HCT116 (cell line): ENCODE measurements at regions not wholly inside any gene's neighbourhood (a gene's known extent, or its start where the extent isn't known, plus 50 kb on each side); places are given as distances from the start of the nearest gene placed in this dataset.

Source experiments
- ATAC-seq: fragments of 200-7000 bp; cut with Tn5 transposase; 2 replicates; pipeline ENCODE4 v1.9.1; 2020; ENCODE audit warnings: mild to moderate bottlenecking, moderate library complexity
- BruUV-seq: library from RNA; stranded (reverse); fragments of 400-500 nt; replicated peaks from 2 replicates; lab custom pipeline; 2021; lab: Mats Ljungman, UMichigan
- CTCF ChIA-PET: fragments of 300-600 bp; sonication (Branson Sonifier 250); formaldehyde crosslinking; loops from one replicate; lab custom pipeline; 2021; ENCODE audit warnings: antibody characterized with exemption; lab: Charles Lee
- POLR2A ChIA-PET: fragments of 300-600, 350-600 bp; sonication (Branson Sonifier 250); formaldehyde crosslinking; loops from one replicate; lab custom pipeline; 2021; ENCODE audit warnings: antibody characterized with exemption; lab: Charles Lee
- RAD21 ChIA-PET, 2 experiments: fragments of 300-600 bp; sonication (Branson Sonifier 250); formaldehyde crosslinking; loops; one replicate each; lab custom pipeline; 2023; ENCODE audit warnings: low total read pairs in 2 of 2; ENCODE audit not compliant: uncharacterized antibody in 2 of 2, unreplicated experiment in 2 of 2, low non-redundant PET in 1 of 2; lab: Charles Lee
- DNase-seq: peaks from one replicate; pipeline ENCODE4 v3.0.0-alpha.2; 2010; ENCODE audit warnings: low read depth, low spot score
- H2AFZ ChIP-seq: fragments of 200-600 bp; shearing (Covaris generic), sonication (generic); 2 replicates; pipeline ENCODE4 v1.6.1; 2017; ENCODE audit warnings: low read depth, mixed run types, mixed read lengths, antibody characterized with exemption, low read length; ENCODE audit not compliant: poor library complexity, severe bottlenecking
- H3K27ac ChIP-seq: 2 replicates; pipeline ENCODE4 v1.5.1; 2012; ENCODE audit warnings: low read depth, low read length
- H3K27me3 ChIP-seq: fragments of 200-600 bp; sonication (generic); 2 replicates; pipeline ENCODE4 v1.6.1; 2016; ENCODE audit warnings: mixed run types, low read length, mixed read lengths; ENCODE audit not compliant: insufficient read depth
- H3K36me3 ChIP-seq, 2 experiments: fragments of 200-500 bp in 1 of 2; fragments of 200-600 bp in 1 of 2; sonication (Bioruptor generic) in 1 of 2; sonication (generic) in 1 of 2; 2 replicates each; pipeline versions ENCODE4 v1.5.1 to v1.6.1; 2014 to 2016; ENCODE audit warnings: low read length in 2 of 2, inconsistent platforms in 1 of 2, mixed read lengths in 1 of 2, mixed run types in 1 of 2; ENCODE audit not compliant: insufficient read depth in 2 of 2, control insufficient read depth in 1 of 2
- H3K4me1 ChIP-seq, 2 experiments: fragments of 200-600 bp in 1 of 2; sonication (generic) in 1 of 2; 2 replicates each; pipeline versions ENCODE4 v1.5.1 to v1.6.1; 2012 to 2017; ENCODE audit warnings: low read length in 2 of 2, inconsistent platforms in 1 of 2, mild to moderate bottlenecking in 1 of 2, mixed read lengths in 1 of 2, mixed run types in 1 of 2, moderate library complexity in 1 of 2; ENCODE audit not compliant: insufficient read depth in 2 of 2, control insufficient read depth in 1 of 2
- H3K4me2 ChIP-seq: fragments of 200-600 bp; sonication (generic); 2 replicates; pipeline ENCODE4 v1.6.1; 2017; ENCODE audit warnings: mixed run types, low read length, mixed read lengths
- H3K4me3 ChIP-seq, 2 experiments: fragments of 200-600 bp in 1 of 2; sonication (generic) in 1 of 2; replicated peaks in 1 of 2; 2 replicates each; pipeline ENCODE4 v1.5.1; 2011 to 2016; ENCODE audit warnings: low read length in 2 of 2, control low read depth in 1 of 2, low read depth in 1 of 2, mild to moderate bottlenecking in 1 of 2, mixed read lengths in 1 of 2, mixed run types in 1 of 2
- H3K79me2 ChIP-seq: fragments of 200-600 bp; sonication (generic); 2 replicates; pipeline ENCODE4 v1.6.1; 2017; ENCODE audit warnings: mild to moderate bottlenecking, mixed run types, low read length, moderate library complexity, mixed read lengths; ENCODE audit not compliant: insufficient read depth
- H3K9ac ChIP-seq: fragments of 200-600 bp; sonication (generic); 2 replicates; pipeline ENCODE4 v1.6.1; 2016; ENCODE audit warnings: low read length, mixed read lengths
- H3K9me2 ChIP-seq: fragments of 200-600 bp; sonication (generic), shearing (Covaris generic); 2 replicates; pipeline ENCODE4 v1.6.1; 2017; ENCODE audit warnings: mixed run types, mild to moderate bottlenecking, moderate library complexity; ENCODE audit not compliant: insufficient read depth
- H3K9me3 ChIP-seq, 2 experiments: fragments of 200-500 bp in 1 of 2; fragments of 200-600 bp in 1 of 2; sonication (Bioruptor generic) in 1 of 2; sonication (generic) in 1 of 2; 2 replicates each; pipeline ENCODE4 v1.6.1; 2014 to 2017; ENCODE audit warnings: low read length in 2 of 2, mixed read lengths in 2 of 2, inconsistent platforms in 1 of 2, low read depth in 1 of 2, mild to moderate bottlenecking in 1 of 2, mixed run types in 1 of 2, moderate library complexity in 1 of 2; ENCODE audit not compliant: control insufficient read depth in 1 of 2, insufficient read depth in 1 of 2
- H4K20me1 ChIP-seq: fragments of 200-600 bp; sonication (generic), shearing (Covaris generic); 2 replicates; pipeline ENCODE4 v1.6.1; 2017; ENCODE audit warnings: mixed run types, mild to moderate bottlenecking, moderate library complexity; ENCODE audit not compliant: insufficient read depth
- CEBPB ChIP-seq: IDR thresholded peaks from 2 replicates; pipeline ENCODE4 v1.6.1; 2012; ENCODE audit warnings: low read depth
- EGR1 ChIP-seq: IDR thresholded peaks from 2 replicates; pipeline ENCODE4 v1.6.1; 2012; ENCODE audit warnings: low read depth
- REST ChIP-seq: IDR thresholded peaks from 2 replicates; pipeline ENCODE4 v1.6.1; 2012; ENCODE audit warnings: low read depth
- ZBTB33 ChIP-seq: IDR thresholded peaks from 2 replicates; pipeline ENCODE4 v1.6.1; 2011; ENCODE audit warnings: mild to moderate bottlenecking, low read length, moderate library complexity; ENCODE audit not compliant: insufficient replicate concordance; ENCODE audit errors: extremely low read depth
- ZNF274 ChIP-seq: fragments of 200-500 bp; sonication (Bioruptor generic); IDR thresholded peaks from 2 replicates; pipeline ENCODE4 v1.6.1; 2014; ENCODE audit warnings: mild to moderate bottlenecking, low read depth, low read length, inconsistent platforms
- intact Hi-C: fragments of 100-400 bp; cut with micrococcal nuclease; formaldehyde crosslinking; loops from 2 replicates; pipeline ENCODE4 v1.10.0; 2022

GRCh38 chr18:78183815-78184214, 795.8 kb upstream of the SALL3 start:
- no peak overlapping the region for H3K9ac ChIP-seq
- H3K27ac ChIP-seq = no peak overlapping the region
- H4K20me1 ChIP-seq = no peaks in the 10 kb centered on the region
- POLR2A ChIA-PET = no interaction called here
- ATAC-seq (no peak), DNase-seq (no peak)
- no peaks in the 10 kb centered on the region for H3K36me3 ChIP-seq
- H3K4me1 ChIP-seq = no peaks in the 10 kb centered on the region
- H3K9me2 ChIP-seq = no peaks in the 10 kb centered on the region
- intact Hi-C loops = no loop called here
- no TSS peak for BruUV-seq
- H3K27me3 ChIP-seq = no peaks in the 10 kb centered on the region
- RAD21 ChIA-PET = no interaction called here
- no peak overlapping the region for H2AFZ ChIP-seq
- CTCF ChIA-PET = no interaction called here
- no peak overlapping the region for H3K4me2 ChIP-seq
- H3K79me2 ChIP-seq = no peaks in the 10 kb centered on the region
- TF ChIP-seq CEBPB = no peak
- no peak for TF ChIP-seq ZBTB33
- no peak overlapping the region for H3K4me3 ChIP-seq
- H3K9me3 ChIP-seq = peaks cover 3 to 23% of the 10 kb centered on the region in 2 experiments; a peak in 2 of 4 replicates

GRCh38 chr18:78191276-78191675, 788.3 kb upstream of the SALL3 start:
- intact Hi-C loops = no loop called here
- BruUV-seq = no TSS peak
- ChIA-PET RAD21 (no interaction called here), CTCF (no interaction called here), POLR2A (no interaction called here)
- no peak overlapping the region for H3K27ac ChIP-seq
- H3K27me3 ChIP-seq = no peaks in the 10 kb centered on the region
- H3K4me2 ChIP-seq = no peak overlapping the region
- no peak overlapping the region for H2AFZ ChIP-seq
- H3K9me3 ChIP-seq = peaks cover 3 to 11% of the 10 kb centered on the region in 2 experiments; a peak in 2 of 4 replicates
- H3K4me1 ChIP-seq = no peaks in the 10 kb centered on the region
- DNase-seq (no peak), ATAC-seq (no peak)
- TF ChIP-seq ZBTB33 (no peak), ZNF274 (no peak), CEBPB (no peak), EGR1 (no peak), REST (no peak)
- no peaks in the 10 kb centered on the region for H3K36me3 ChIP-seq
- H3K9ac ChIP-seq = no peak overlapping the region
- H3K4me3 ChIP-seq = no peak overlapping the region
- no peaks in the 10 kb centered on the region for H4K20me1 ChIP-seq
- H3K79me2 ChIP-seq = no peaks in the 10 kb centered on the region
- no peaks in the 10 kb centered on the region for H3K9me2 ChIP-seq
